RWPE1 (cell line): ENCODE measurements at regions not wholly inside any gene's neighbourhood (a gene's known extent, or its start where the extent isn't known, plus 50 kb on each side); places are given as distances from the start of the nearest gene placed in this dataset.

Experiments used
- CTCF ChIA-PET: fragments of 350-600 bp; sonication (Branson Sonifier 250); formaldehyde crosslinking; extraction: SDS; loops from one replicate; lab custom pipeline; 2021; lab: Yijun Ruan, JAX
- POLR2A ChIA-PET: fragments of 400-600 bp; formaldehyde crosslinking; extraction: SDS; loops from one replicate; lab custom pipeline; 2020; ENCODE audit warnings: antibody characterized with exemption; ENCODE audit not compliant: low non-redundant PET; lab: Yijun Ruan, JAX
- DNase-seq: peaks from one replicate; pipeline ENCODE4 v3.0.0; 2012; ENCODE audit warnings: low spot score
- H3K27ac ChIP-seq: fragments of 450-650 bp; 2 replicates; pipeline ENCODE4 v1.5.1; 2017
- TF ChIP-seq, protein P1 (sequence below): fragments of 450-650 bp; conservative IDR thresholded peaks from 2 replicates; pipeline ENCODE4 v1.5.1; 2017; ENCODE audit warnings: low read depth, mild to moderate bottlenecking

DNA sequence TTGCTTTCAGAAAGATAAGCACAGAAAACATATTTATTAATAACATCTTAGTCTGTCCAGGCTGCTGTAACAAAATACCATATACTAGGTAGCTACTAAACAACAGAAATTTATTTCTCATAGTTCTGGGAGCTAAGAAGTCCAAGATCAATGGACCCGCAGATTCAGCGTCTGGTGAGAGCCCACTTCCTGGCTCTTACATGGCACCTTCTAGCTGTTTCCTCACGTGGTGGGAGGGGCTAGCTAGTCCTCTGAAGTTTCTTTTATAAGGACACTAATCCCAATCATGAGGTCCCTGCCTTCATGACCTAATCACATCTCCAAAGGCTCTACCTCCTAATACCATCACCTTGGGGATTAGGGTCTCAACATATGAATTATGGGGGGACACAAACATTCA is 57.2 kb upstream of the AFF2 start:
- H3K27ac ChIP-seq: no peak overlapping the region
- TF ChIP-seq, protein P1, sequence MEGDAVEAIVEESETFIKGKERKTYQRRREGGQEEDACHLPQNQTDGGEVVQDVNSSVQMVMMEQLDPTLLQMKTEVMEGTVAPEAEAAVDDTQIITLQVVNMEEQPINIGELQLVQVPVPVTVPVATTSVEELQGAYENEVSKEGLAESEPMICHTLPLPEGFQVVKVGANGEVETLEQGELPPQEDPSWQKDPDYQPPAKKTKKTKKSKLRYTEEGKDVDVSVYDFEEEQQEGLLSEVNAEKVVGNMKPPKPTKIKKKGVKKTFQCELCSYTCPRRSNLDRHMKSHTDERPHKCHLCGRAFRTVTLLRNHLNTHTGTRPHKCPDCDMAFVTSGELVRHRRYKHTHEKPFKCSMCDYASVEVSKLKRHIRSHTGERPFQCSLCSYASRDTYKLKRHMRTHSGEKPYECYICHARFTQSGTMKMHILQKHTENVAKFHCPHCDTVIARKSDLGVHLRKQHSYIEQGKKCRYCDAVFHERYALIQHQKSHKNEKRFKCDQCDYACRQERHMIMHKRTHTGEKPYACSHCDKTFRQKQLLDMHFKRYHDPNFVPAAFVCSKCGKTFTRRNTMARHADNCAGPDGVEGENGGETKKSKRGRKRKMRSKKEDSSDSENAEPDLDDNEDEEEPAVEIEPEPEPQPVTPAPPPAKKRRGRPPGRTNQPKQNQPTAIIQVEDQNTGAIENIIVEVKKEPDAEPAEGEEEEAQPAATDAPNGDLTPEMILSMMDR: no peak
- ChIA-PET POLR2A (no interaction called here), CTCF (no interaction called here)
- DNase-seq: no peak

GRCh38 chrX:148448686-148449085 is 51.7 kb upstream of the AFF2 start:
- no peak overlapping the region for H3K27ac ChIP-seq
- TF ChIP-seq, protein P1: no peak
- DNase-seq: no peak
- POLR2A ChIA-PET: no interaction called here
- CTCF ChIA-PET: no interaction called here
